OCI-LY3 (cell line): ENCODE measurements at regions not wholly inside any gene's neighbourhood (a gene's known extent, or its start where the extent isn't known, plus 50 kb on each side); places are given as distances from the start of the nearest gene placed in this dataset.
A peak's percentile ranks its signal among the peaks of the same experiment; 100 is the strongest.

Source experiments
- H2AFZ ChIP-seq: fragments of 200-600, 300-600 bp; shearing (Covaris generic); 2 replicates; pipeline ENCODE4 v1.6.0; 2014; ENCODE audit warnings: antibody characterized with exemption, low read depth, low read length
- H3K27ac ChIP-seq: fragments of 200-600, 300-600 bp; sonication (generic); 2 replicates; pipeline ENCODE4 v1.5.1; 2014; ENCODE audit warnings: mild to moderate bottlenecking, low read length, moderate library complexity, mixed read lengths
- H3K27me3 ChIP-seq: fragments of 200-600, 300-600 bp; sonication (generic); 2 replicates; pipeline ENCODE4 v1.6.1; 2014; ENCODE audit warnings: low read depth, low read length, mixed read lengths
- H3K36me3 ChIP-seq: fragments of 200-600, 300-600 bp; sonication (generic); replicated peaks from 2 replicates; pipeline ENCODE3; 2014; ENCODE audit warnings: low read depth, low read length, mixed read lengths
- H3K4me1 ChIP-seq: fragments of 300-600, 200-600 bp; sonication (generic); 2 replicates; pipeline ENCODE4 v1.6.1; 2014; ENCODE audit warnings: low read length, mixed read lengths
- H3K4me2 ChIP-seq: fragments of 200-600, 300-600 bp; sonication (generic); 2 replicates; pipeline ENCODE4 v1.6.1; 2014; ENCODE audit warnings: low read length, mixed read lengths
- H3K4me3 ChIP-seq: fragments of 300-600, 200-600 bp; sonication (generic); 2 replicates; pipeline ENCODE4 v1.5.1; 2014; ENCODE audit warnings: antibody characterized with exemption, mild to moderate bottlenecking, low read length, moderate library complexity
- H3K79me2 ChIP-seq: fragments of 300-600, 200-600 bp; shearing (Covaris generic); 2 replicates; pipeline ENCODE4 v1.6.1; 2014; ENCODE audit warnings: mild to moderate bottlenecking, low read length, mixed read lengths
- H3K9ac ChIP-seq: fragments of 300-600, 200-600 bp; shearing (Covaris generic); 2 replicates; pipeline ENCODE4 v1.6.0; 2014; ENCODE audit warnings: mild to moderate bottlenecking, low read length, moderate library complexity
- H3K9me3 ChIP-seq: fragments of 200-600, 300-600 bp; shearing (Covaris generic); 2 replicates; pipeline ENCODE4 v1.6.1; 2014; ENCODE audit warnings: low read length, mixed read lengths; ENCODE audit not compliant: insufficient read depth
- H4K20me1 ChIP-seq: fragments of 200-600, 300-600 bp; sonication (generic); 2 replicates; pipeline ENCODE4 v1.6.1; 2016; ENCODE audit warnings: low read length, mixed read lengths; ENCODE audit not compliant: insufficient read depth
- EZH2phosphoT487 ChIP-seq: fragments of 200-600 bp; shearing (Covaris generic); IDR thresholded peaks from 2 replicates; pipeline ENCODE4 v1.6.1; 2018; ENCODE audit warnings: antibody characterized with exemption, mixed run types, low read depth
- TF ChIP-seq, protein P1 (sequence below): fragments of 200-600, 300-600 bp; sonication (generic); IDR thresholded peaks from 2 replicates; pipeline ENCODE4 v1.5.1; 2014; ENCODE audit warnings: antibody characterized with exemption, low read length, low read depth

DNA sequence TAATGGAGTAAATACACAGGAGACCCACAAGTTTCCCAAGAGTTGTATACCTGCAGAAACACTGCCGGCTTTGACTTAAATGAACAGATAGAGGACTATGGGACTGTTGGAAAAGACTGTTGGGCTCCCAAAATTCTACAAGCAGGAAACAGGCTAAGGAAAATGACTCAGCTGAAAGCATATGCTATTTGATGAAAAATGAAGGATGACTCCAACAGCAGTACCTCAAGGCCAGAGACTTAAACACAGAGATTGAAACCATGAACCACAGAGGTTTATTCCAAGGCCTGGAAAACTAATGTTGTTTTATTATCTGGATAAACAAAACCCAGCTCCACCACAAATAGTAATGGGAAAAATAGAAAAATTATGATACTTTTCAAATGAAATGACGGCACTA, 187.7 kb downstream of the TNFSF18 start:
- TF ChIP-seq, protein P1, sequence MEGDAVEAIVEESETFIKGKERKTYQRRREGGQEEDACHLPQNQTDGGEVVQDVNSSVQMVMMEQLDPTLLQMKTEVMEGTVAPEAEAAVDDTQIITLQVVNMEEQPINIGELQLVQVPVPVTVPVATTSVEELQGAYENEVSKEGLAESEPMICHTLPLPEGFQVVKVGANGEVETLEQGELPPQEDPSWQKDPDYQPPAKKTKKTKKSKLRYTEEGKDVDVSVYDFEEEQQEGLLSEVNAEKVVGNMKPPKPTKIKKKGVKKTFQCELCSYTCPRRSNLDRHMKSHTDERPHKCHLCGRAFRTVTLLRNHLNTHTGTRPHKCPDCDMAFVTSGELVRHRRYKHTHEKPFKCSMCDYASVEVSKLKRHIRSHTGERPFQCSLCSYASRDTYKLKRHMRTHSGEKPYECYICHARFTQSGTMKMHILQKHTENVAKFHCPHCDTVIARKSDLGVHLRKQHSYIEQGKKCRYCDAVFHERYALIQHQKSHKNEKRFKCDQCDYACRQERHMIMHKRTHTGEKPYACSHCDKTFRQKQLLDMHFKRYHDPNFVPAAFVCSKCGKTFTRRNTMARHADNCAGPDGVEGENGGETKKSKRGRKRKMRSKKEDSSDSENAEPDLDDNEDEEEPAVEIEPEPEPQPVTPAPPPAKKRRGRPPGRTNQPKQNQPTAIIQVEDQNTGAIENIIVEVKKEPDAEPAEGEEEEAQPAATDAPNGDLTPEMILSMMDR: no peak
- TF ChIP-seq EZH2phosphoT487: no peak
- H3K4me1 ChIP-seq: peaks cover 25% of the 10 kb centered on the region

DNA sequence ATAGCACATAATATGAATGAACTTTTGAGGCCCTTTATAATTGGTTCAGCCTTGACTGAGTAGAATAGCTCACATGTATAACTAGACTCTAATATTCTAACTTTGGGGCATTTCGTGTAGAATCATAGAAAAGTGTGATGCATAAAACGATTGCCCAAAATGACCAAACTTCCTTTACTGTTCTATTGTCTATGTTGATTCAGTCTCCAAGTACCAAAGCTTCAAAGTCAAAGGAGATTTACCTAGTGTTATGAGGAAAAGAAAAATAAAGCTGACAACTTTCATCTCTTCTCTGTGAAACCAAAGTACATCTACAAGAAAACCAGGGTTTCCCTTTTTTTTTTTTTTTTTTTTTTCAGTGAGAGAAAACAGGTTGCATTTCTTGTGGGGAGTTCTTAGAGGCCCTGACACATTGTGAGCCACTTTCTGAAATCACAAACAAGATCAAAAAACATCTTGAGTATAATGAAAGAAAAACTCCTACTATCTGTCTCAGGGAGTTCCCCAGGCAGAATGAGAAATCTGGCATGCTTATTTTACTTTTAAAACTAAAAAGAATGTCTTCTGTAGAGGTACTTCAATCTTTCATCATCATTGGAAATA, 183.4 kb downstream of the TNFSF18 start:
- Histone ChIP-seq H2AFZ (no peak overlapping the region), H3K4me1 (peaks cover 41% of the 10 kb centered on the region), H3K9ac (no peak overlapping the region), H3K27ac (no peak overlapping the region), H3K9me3 (no peaks in the 10 kb centered on the region), H3K79me2 (no peaks in the 10 kb centered on the region), H3K4me3 (no peak overlapping the region), H4K20me1 (no peaks in the 10 kb centered on the region), H3K36me3 (no peaks in the 10 kb centered on the region), H3K4me2 (no peak overlapping the region; the same call in 1 of the 2 replicates), H3K27me3 (no peaks in the 10 kb centered on the region)
- TF ChIP-seq, protein P1: no peak

More for the DNA sequence above, 187.7 kb downstream of the TNFSF18 start:
- H4K20me1 ChIP-seq: no peaks in the 10 kb centered on the region
- H3K4me3 ChIP-seq: no peak overlapping the region
- no peaks in the 10 kb centered on the region for H3K36me3 ChIP-seq
- no peak overlapping the region for H3K27ac ChIP-seq
- no peak overlapping the region for H2AFZ ChIP-seq
- no peaks in the 10 kb centered on the region for H3K79me2 ChIP-seq
- H3K9ac ChIP-seq: no peak overlapping the region
- no peaks in the 10 kb centered on the region for H3K9me3 ChIP-seq
- no peak overlapping the region for H3K4me2 ChIP-seq
- no peaks in the 10 kb centered on the region for H3K27me3 ChIP-seq

DNA sequence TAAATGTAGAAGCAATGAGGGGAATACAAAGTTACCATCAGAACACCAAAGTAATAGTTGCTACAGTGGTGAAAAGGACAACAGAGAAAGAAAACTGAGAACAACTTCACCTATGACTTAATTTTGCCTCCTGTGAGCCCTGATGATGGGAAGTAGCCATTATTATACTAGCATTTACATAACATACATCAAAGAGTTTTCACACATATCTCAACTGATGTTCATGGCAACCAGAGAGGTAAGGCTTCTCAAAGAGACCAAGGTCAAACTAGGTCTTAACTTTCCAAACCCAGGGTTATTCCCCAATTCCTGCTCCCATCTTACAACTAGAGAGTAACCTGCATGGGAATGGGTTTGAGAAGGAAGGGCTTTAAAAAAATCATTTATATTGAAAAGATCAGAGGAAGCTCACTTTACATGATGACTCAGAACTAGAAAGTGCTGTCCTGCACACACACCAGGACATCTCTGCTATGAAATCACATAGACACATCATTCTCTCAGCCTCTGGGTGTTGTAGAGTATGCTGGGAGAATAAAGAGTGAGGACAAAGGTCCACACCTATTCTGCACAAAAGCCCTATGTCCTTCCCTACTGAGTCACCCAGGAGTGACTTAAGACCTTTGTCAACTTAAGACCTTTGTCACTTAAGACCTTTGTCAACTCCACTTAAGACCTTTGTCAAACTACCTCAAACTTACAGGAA, 179.7 kb downstream of the TNFSF18 start:
- Histone ChIP-seq H3K9me3 (no peaks in the 10 kb centered on the region), H3K79me2 (no peaks in the 10 kb centered on the region), H3K4me1 (peaks cover 65% of the 10 kb centered on the region), H3K9ac (no peak overlapping the region), H3K27ac (peak overlapping the region; percentile 35; the same call in 1 of the 2 replicates), H3K36me3 (no peaks in the 10 kb centered on the region), H3K4me2 (peak overlapping the region; percentile 58), H2AFZ (no peak overlapping the region), H3K4me3 (no peak overlapping the region), H3K27me3 (no peaks in the 10 kb centered on the region), H4K20me1 (no peaks in the 10 kb centered on the region)
- TF ChIP-seq, protein P1: no peak
- no peak for TF ChIP-seq EZH2phosphoT487

DNA sequence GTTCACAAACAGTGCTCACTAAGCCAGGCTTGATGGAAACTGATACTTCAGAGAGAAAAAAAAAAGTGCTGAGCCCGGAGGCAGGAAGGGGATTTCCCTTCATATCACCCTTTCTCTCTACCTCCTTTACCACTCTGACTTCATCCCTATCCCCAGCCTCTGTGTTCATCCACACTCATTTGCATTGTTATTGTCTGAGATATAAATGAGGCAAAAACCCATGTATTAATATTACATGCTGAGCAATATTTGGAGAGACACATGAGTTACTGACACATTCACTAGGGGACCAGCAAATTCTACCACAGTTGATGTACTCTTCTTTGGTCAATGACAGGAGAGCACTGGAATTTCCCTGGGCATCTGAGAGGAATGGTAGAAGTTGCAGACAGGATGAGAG, 175.8 kb downstream of the TNFSF18 start:
- no peaks in the 10 kb centered on the region for H3K36me3 ChIP-seq
- no peak overlapping the region for H2AFZ ChIP-seq
- H3K9me3 ChIP-seq: no peaks in the 10 kb centered on the region
- H3K4me2 ChIP-seq: peak overlapping the region; percentile 59
- H3K27ac ChIP-seq: peak overlapping the region; percentile 17; the same call in 1 of the 2 replicates
- peaks cover 59% of the 10 kb centered on the region for H3K4me1 ChIP-seq
- TF ChIP-seq, protein P1: no peak
- TF ChIP-seq EZH2phosphoT487: no peak
- no peak overlapping the region for H3K9ac ChIP-seq
- H4K20me1 ChIP-seq: no peaks in the 10 kb centered on the region
- 0 out of 2 replicates have a peak, but pooled peaks cover under 1% of the 10 kb centered on the region for H3K27me3 ChIP-seq
- peak overlapping the region; percentile 4; the same call in 1 of the 2 replicates for H3K4me3 ChIP-seq
- H3K79me2 ChIP-seq: no peaks in the 10 kb centered on the region
